Left lobe of liver (tissue), 2 donors: ENCODE measurements at regions not wholly inside any gene's neighbourhood (a gene's known extent, or its start where the extent isn't known, plus 50 kb on each side); places are given as distances from the start of the nearest gene placed in this dataset.

Experiments used
- ATAC-seq: fragments of 200-7000 bp; cut with Tn5 transposase; one replicate; pipeline ENCODE4 v1.9.1; 2020; ENCODE audit warnings: mild to moderate bottlenecking, moderate library complexity
- DNase-seq: peaks from one replicate; pipeline ENCODE4 v3.0.0-alpha.2; 2020; ENCODE audit warnings: low spot score
- donor health status: DM: no; HTN: no; CAD: no; lungs with moderate emphysema.
- donor health status: DM: no; HTN: yes; CAD: no.

DNA sequence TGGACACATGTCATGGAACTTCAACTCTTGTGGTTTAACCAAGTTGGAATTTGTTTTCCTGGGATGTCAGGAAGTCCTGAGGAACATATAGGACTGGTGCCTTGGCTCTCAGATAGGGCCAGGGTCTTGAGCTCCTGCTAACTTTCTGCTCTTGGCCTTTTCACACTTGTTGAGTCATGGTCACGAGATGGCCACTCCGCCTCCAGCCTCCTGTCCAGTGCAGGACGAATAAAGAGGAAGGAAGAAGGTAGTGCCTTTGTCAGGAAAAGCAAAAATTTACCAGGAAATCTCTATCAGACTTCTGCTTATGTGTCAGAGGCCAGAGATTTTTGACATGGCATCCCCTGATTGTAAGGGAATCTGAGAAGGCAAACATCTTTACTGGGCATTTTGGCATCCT, 89.1 kb upstream of the ARHGAP20 start:
- peak; percentile 44 for ATAC-seq
- no peak for DNase-seq

GRCh38 chr11:110798201-110798900, 86.1 kb upstream of the ARHGAP20 start:
- peak; percentile 26 for ATAC-seq
- no peak for DNase-seq

DNA sequence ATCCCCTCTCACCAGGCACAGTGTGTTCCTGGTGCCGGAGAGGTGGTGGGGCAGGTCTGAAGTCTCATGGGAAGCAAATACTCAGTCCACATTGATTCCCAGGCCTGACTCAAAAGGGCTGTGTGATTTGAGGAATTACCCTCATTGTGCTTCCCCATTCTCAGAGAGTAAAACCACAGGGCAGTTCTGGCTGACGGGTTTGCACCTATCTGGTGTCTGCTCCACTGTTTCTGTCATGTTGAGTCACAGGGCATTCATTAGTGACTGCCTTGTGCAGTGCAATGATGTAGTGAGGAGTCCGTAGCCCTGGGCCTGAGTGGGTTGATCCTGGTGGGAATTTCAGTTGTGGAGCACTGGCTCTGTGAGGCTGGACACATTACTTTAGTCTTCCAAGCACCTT, 85.2 kb upstream of the ARHGAP20 start:
- ATAC-seq (peak; percentile 39), DNase-seq (no peak)

GRCh38 chr11:110795112-110795624, 82.9 kb upstream of the ARHGAP20 start:
- DNase-seq (no peak), ATAC-seq (no peak)

DNA sequence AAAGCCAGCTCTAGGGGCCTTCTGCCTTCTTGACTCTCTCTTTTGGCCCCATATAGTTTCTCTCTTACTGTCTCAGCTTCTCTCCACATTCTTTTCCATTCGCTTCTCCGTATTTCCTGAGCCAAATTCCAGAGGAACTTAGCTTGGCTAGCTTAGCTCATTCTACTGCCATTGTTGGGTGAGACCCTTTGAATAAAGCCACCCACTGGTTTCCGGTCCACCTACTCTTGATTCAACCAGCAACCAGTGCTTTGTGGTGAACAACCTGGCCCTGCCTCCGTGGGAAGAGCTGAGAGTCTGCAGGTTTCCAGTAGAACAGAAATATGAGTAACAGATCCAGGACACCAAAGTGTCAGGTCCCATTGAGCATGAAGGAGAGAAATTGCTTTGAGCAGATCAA, 81.3 kb upstream of the ARHGAP20 start:
- DNase-seq (no peak), ATAC-seq (no peak)

- ATAC-seq (no peak), DNase-seq (no peak)
These were observed 79.4 kb upstream of the ARHGAP20 start for GRCh38 chr11:110791621-110792020.

GRCh38 chr11:110787680-110788079, 75.4 kb upstream of the ARHGAP20 start:
- no peak for ATAC-seq

GRCh38 chr11:110786226-110786902, 74.1 kb upstream of the ARHGAP20 start:
- ATAC-seq (peak; percentile 52), DNase-seq (no peak)

More at GRCh38 chr11:110787680-110788079, 75.4 kb upstream of the ARHGAP20 start:
- no peak for DNase-seq

- ATAC-seq (no peak), DNase-seq (no peak)
These were observed 73.2 kb upstream of the ARHGAP20 start for GRCh38 chr11:110785398-110785797.

DNA sequence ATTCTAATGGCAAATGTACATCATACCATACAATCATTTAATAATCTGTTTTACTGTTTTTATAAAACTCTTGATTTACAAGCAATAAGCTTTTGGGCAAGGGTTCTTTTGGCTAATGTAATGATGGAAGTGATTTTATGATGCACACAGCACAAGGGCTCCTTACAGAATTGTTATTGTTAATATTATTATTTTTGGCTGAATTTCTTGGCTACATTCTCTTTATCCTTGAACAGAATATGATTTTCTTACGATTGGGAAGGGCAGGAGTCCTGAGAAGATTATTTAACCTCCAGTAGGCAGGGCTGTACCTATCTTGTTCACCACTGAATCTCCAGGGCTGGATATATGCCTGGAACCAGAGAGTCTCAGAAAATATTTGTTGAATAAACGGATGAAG, 70.4 kb upstream of the ARHGAP20 start:
- ATAC-seq (no peak), DNase-seq (no peak)

DNA sequence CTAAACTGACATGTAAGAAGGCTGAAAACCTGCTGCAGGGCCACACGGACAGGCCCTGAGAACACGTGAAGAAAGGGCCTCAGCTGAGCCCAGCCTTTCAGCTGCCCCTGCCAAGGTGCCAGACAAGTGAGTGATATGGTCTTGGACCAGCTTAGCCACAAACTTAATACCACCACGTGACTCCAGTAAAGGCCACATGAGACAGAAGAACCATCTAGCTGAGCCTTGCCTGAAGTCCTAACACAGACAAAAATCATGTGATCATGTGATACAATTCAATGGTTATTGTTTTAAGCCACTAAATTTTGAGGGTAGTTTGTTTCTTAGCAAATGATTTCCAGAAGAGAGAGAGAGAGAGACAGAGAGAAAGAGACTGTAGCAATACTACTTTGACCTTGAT, 66.9 kb upstream of the ARHGAP20 start:
- ATAC-seq (no peak), DNase-seq (no peak)

- DNase-seq (no peak), ATAC-seq (no peak)
These were observed 66.1 kb upstream of the ARHGAP20 start for GRCh38 chr11:110778343-110778742.

DNA sequence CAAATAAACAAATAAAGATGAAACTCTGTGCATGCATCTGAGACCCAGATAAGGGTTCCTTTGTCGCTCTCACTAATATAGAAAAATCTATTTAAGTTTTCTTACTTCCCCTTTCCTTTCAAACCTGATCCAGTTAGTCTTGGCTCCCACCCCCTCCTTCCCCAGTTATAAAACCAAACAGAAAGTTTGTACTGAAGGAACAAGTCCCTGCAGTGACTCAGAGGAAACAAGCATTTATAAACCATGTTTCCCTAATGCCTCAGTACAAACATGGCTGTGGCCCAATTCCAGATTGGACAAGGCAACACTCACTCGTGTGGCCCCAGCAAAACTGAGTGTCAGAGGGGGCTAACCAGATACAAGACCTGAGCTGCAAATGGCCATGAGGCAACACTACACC, 65.5 kb upstream of the ARHGAP20 start:
- DNase-seq (no peak), ATAC-seq (peak; percentile 26)

GRCh38 chr11:110776081-110776480, 63.8 kb upstream of the ARHGAP20 start:
- ATAC-seq (no peak), DNase-seq (no peak)

GRCh38 chr11:110774138-110775014, 62.1 kb upstream of the ARHGAP20 start:
- DNase-seq (no peak), ATAC-seq (peak; percentile 87)

DNA sequence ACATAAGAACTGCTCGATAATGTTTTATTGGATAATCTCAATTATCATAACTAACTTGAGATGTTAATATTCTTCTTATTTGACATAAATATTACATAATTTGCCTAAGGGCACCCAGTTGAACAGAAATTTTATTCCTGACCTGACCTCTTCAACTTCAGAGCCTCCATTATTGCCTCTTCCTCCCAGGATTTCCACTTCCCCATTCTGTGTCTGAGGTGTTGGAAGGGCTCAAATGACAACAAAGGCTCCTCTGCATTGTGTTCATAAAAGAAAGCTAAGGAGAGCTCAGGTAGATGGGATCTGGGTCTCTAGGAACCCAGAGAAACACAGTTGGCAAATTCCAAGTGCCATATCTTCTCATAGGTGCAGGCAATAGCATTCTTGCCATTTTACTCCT, 61.2 kb upstream of the ARHGAP20 start:
- DNase-seq, result no peak
- ATAC-seq, result no peak

DNA sequence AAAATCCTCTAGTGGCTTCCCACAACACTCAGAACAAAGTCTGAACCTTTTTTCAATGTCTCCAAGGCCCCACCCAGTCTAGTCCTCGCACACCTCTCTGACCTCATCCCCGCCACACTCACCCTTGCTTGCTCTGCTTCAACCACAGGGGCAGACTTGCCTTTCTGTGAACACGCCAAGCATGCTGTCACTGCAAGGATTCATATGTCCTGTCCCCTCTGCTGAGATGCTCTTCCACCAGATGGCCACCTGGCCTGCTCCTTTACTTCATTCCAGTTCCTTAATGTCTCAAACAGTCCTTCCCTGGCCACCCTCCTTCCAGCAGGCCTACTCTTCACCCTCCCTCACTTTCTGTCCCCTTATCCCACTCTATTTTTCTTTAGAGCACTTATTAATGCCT, 60.6 kb upstream of the ARHGAP20 start:
- DNase-seq (no peak), ATAC-seq (no peak)

GRCh38 chr11:110766316-110766715, 54.1 kb upstream of the ARHGAP20 start:
- DNase-seq (no peak), ATAC-seq (no peak)

DNA sequence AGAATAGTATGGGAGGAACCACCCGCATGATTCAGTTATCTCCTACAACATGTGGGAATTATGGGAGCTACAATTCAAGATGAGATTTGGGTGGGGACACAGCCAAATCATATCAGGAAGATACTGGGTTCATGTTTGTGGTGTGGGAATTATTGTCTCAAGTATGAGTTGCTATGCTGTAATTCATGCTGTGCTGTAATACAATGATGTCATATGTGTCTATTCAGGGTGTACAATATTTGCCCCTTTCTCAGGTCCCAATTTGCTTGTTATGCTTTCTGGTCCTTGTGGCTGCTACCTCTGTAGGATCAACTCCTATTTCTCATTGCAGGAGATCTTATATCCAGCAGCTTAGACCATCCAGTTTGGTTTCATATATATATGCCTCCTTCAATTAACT, 52.2 kb upstream of the ARHGAP20 start:
- DNase-seq (no peak), ATAC-seq (no peak)

DNA sequence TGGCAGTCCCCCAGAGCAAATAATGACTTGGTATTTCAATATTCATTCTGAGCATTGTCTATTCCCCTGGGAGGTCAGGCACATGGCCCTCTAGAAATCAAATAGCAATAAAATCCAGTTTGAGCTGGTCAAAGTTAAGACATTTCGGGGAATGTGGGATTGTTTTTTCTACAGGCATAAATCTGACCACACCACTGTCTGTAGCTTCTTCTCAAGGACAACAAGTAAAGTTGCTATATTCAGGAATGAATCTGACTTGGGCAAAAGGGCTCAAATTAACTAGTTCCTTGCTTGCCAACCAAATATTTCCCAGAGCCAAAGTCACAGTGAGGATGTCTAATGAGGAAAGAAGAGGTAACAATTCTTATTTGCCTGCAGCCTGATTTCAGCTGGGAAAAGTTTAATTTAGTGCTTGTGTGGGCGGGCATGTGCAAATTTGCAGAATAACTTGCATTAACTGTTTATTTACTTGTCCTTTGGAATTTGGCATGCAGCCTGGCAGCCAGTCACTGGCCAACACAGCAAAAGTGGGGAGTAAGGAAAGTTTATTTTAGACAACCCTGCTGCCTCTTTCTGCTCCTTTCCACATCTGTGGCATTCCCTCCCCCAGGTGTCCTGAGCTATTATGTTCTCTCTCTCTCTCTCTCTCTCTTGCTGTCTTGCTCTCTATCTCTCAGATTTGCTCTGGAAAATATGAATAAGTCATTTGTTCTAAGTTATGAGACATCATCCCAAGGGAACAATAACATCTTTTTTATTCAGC, 51.2 kb upstream of the ARHGAP20 start:
- ATAC-seq, result peak; percentile 96
- DNase-seq, result peak; percentile 94

DNA sequence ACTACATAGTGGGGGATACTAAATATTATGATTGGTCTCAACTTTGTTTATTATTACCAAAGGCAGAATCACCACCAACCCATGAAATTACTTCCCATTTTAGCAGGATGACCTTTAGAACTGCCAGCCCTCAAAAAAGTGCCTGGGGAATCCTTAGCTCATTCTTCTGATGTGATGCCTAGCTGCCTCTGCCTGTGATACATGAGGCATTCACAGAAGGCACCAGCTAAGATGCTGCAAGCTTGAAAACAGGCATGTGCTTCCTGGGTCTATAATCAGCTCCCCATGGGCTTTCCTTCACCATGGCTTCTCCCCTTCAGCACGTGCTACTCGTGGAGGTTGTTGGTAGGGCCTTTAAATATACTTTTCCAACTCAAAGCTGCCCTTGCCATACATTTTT, 50.4 kb upstream of the ARHGAP20 start:
- ATAC-seq, result no peak
- no peak for DNase-seq
